GM12801 (cell line): ENCODE measurements at regions not wholly inside any gene's neighbourhood (a gene's known extent, or its start where the extent isn't known, plus 50 kb on each side); places are given as distances from the start of the nearest gene placed in this dataset.

ENCODE experiments used
- TF ChIP-seq, protein P1 (sequence below): IDR thresholded peaks from one replicate; pipeline ENCODE4 v1.5.1; 2011; ENCODE audit warnings: control low read depth; ENCODE audit not compliant: insufficient read length; ENCODE audit errors: extremely low read depth

GRCh38 chr3:99373088-99373845, 265.1 kb upstream of the COL8A1 start:
- TF ChIP-seq, protein P1, sequence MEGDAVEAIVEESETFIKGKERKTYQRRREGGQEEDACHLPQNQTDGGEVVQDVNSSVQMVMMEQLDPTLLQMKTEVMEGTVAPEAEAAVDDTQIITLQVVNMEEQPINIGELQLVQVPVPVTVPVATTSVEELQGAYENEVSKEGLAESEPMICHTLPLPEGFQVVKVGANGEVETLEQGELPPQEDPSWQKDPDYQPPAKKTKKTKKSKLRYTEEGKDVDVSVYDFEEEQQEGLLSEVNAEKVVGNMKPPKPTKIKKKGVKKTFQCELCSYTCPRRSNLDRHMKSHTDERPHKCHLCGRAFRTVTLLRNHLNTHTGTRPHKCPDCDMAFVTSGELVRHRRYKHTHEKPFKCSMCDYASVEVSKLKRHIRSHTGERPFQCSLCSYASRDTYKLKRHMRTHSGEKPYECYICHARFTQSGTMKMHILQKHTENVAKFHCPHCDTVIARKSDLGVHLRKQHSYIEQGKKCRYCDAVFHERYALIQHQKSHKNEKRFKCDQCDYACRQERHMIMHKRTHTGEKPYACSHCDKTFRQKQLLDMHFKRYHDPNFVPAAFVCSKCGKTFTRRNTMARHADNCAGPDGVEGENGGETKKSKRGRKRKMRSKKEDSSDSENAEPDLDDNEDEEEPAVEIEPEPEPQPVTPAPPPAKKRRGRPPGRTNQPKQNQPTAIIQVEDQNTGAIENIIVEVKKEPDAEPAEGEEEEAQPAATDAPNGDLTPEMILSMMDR = no peak

GRCh38 chr3:99366663-99367429, 271.5 kb upstream of the COL8A1 start:
- TF ChIP-seq, protein P1 = no peak

DNA sequence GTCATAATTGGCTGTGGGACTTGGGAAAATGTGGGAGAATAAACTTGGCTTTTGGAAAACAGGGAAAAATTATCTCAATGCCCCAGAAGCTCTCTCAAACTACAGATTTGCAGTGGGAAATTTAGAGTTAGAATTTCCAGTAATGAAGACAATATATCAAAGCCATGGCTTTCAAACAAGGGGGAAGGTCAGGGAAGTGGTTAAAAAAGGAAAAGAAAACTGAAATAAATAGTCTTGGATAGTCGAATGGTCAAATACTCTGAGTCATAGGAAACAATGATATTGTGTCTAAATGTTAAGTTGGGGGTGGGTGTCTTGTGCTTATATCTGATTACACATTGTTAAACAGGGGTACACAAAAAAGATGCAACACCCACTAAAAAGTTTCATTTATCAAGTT, 272.4 kb upstream of the COL8A1 start:
- TF ChIP-seq, protein P1 = no peak

DNA sequence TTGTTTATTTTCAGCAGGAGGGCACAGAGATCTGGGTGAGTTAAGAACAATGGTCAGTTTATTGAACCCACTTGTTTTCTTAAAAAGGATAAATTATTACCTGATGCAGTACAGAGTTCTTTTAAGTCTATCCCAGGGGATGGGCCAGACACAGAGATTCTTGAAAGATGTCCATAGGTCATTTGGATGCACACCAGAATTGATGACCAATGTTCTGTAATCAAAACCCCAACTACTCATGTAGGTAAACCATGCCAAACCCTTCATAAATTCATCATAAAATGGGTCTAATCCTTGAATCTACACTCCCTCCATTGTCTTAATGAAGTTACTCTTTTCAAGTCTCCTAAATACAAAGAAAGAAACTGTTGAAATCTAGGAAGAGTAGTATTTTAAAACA, 273.0 kb upstream of the COL8A1 start:
- TF ChIP-seq, protein P1 = no peak

GRCh38 chr3:99357131-99357530, 281.3 kb upstream of the COL8A1 start:
- TF ChIP-seq, protein P1 = no peak

DNA sequence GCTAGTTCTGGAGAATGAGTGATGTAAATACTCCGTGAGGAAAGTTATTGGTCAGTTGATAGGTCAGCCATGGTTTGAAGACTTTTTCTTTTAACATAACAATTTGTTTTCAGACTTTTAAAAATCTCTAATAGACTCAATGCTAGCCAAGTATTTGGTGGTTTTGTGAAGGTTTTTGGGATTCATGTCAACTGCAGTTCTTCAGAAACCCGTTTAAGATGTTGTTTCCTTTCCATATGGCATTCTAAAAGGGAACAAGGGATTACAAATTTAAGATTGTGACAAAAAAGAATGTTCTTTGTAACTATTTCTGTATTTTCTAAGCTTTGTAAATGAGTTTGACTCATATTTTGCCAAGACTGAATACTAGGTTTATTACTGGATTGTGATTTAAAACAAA, 281.7 kb upstream of the COL8A1 start:
- TF ChIP-seq, protein P1 = no peak

GRCh38 chr3:99355465-99355864, 282.9 kb upstream of the COL8A1 start:
- TF ChIP-seq, protein P1 = no peak
